ENCODE measurements at regions not wholly inside any gene's neighbourhood (a gene's known extent, or its start where the extent isn't known, plus 50 kb on each side); places are given as distances from the start of the nearest gene placed in this dataset.

DNA sequence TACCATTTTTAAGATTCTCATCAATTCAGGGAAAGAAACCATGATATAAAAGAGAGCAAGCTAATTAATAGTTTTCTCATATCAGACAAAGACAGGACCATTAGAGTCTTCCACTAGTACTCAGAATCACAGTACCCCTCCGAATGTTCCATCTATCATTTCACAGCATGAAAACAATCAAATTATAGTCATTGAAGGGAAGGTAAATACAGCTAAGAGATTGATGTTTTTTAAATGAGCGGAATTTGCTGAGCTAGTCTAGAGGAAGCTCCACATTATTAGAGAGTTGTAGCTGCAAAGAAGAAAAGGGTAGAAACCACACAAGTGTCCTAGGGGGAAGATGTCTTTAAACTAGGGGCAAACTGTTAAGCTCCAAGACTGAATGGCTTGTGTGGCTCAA lies 808.9 kb downstream of the CDH11 start:
- H3K27me3 ChIP-seq, result no peaks in the 10 kb centered on the region
- no peak overlapping the region for H3K27ac ChIP-seq
- H3K9me3 ChIP-seq, result peaks cover 0 to 9% (median 0%) of the 10 kb centered on the region in 3 donors
- DNase-seq, result no peak
- no peaks in the 10 kb centered on the region for H3K4me1 ChIP-seq
- no peak overlapping the region for H3K4me3 ChIP-seq
- no peaks in the 10 kb centered on the region for H3K36me3 ChIP-seq
- intact Hi-C loops (cut with DNase I; ENCODE audit: low total_unique reads), result no loop called here
- TF ChIP-seq, protein P1, sequence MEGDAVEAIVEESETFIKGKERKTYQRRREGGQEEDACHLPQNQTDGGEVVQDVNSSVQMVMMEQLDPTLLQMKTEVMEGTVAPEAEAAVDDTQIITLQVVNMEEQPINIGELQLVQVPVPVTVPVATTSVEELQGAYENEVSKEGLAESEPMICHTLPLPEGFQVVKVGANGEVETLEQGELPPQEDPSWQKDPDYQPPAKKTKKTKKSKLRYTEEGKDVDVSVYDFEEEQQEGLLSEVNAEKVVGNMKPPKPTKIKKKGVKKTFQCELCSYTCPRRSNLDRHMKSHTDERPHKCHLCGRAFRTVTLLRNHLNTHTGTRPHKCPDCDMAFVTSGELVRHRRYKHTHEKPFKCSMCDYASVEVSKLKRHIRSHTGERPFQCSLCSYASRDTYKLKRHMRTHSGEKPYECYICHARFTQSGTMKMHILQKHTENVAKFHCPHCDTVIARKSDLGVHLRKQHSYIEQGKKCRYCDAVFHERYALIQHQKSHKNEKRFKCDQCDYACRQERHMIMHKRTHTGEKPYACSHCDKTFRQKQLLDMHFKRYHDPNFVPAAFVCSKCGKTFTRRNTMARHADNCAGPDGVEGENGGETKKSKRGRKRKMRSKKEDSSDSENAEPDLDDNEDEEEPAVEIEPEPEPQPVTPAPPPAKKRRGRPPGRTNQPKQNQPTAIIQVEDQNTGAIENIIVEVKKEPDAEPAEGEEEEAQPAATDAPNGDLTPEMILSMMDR (IDR thresholded peaks at IDR 0.05), result no peak

DNA sequence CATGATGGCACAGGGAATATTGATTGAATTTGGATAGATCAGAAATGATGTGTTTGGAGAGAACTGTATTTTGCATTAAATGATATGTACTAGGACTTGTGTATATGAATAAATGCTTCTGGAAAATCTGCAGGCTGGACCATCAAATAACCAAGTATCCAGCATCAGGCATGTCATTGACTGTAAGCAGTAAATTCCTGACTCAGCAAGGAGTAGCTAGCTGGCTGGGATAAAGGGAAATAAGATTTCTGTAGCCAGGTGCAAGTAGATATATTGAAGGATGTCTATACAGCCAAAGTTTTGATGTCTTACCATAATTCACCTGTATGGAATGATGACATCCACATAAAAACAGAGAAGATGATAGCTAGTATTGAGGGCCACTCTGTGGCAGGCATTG lies 809.6 kb downstream of the CDH11 start:
- Histone ChIP-seq H3K27me3 (no peaks in the 10 kb centered on the region), H3K9me3 (peaks cover 0 to 9% (median 0%) of the 10 kb centered on the region in 3 donors), H3K27ac (no peak overlapping the region), H3K4me1 (no peaks in the 10 kb centered on the region), H3K4me3 (no peak overlapping the region), H3K36me3 (no peaks in the 10 kb centered on the region)
- TF ChIP-seq, protein P1 (IDR thresholded peaks at IDR 0.05), result no peak
- intact Hi-C loops (cut with DNase I; ENCODE audit: low total_unique reads), result no loop called here
- DNase-seq, result no peak

DNA sequence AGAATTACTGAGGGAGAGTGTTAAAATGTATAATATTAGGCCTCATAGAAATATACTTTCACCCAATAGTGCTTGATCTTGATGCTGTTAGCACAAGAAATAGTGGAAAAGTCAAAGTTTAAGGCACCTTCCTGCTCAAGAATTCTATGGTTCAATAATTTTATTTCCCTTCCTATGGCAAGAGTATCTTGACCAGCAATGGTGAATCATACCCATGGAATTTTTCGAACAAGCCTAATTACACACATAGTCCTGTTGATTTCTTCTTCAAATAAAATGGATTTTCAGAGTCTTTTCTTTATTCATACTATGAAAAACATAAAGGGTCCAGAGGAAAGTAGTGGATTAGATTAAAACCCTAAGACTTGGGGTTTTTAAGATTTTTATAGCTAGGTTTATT lies 810.6 kb downstream of the CDH11 start:
- intact Hi-C loops (cut with DNase I; ENCODE audit: low total_unique reads), result no loop called here
- H3K4me1 ChIP-seq, result no peaks in the 10 kb centered on the region
- no peak overlapping the region for H3K4me3 ChIP-seq
- no peaks in the 10 kb centered on the region for H3K27me3 ChIP-seq
- no peaks in the 10 kb centered on the region for H3K36me3 ChIP-seq
- peaks cover 0 to 9% (median 0%) of the 10 kb centered on the region in 3 donors for H3K9me3 ChIP-seq
- TF ChIP-seq, protein P1 (IDR thresholded peaks at IDR 0.05), result no peak
- H3K27ac ChIP-seq, result no peak overlapping the region
- no peak for DNase-seq

DNA sequence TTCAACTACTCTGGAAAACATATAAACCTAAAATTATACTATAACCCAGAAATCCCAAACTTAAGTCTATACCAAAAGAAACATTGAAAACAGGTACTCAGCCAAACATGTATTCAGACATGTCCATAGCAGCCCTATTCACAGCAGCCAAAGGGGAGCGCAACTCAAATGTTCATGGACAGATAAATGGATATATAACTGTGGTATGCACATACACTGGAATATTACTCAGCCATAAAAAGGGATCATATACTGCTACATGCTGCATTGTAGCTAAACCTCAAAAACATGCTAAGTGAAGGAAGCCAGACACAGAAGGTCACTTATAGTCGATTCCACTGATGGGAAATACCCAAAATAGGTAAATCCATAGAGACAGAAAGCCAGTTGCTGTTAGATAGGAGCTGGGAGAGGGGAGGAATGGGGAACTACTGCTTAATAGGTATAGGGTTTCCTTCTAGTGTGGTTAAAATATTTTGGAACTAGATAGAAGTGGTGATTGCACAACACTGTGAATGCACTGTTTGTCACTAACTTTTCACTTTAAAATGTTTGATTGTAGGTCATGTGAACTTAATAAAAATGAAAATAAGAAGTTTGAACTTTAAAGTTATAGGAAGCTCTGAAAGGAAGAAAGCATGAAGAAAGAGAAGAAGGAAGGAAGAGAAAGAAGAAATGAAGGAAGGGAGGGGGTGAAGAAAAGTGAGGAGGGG lies 812.3 kb downstream of the CDH11 start:
- DNase-seq, result no peak
- intact Hi-C loops (cut with DNase I; ENCODE audit: low total_unique reads), result no loop called here
- TF ChIP-seq, protein P1 (IDR thresholded peaks at IDR 0.05), result no peak
- Histone ChIP-seq H3K27me3 (no peaks in the 10 kb centered on the region), H3K4me3 (no peak overlapping the region), H3K9me3 (peaks cover 0 to 9% (median 0%) of the 10 kb centered on the region in 3 donors), H3K36me3 (no peaks in the 10 kb centered on the region), H3K27ac (no peak overlapping the region), H3K4me1 (no peaks in the 10 kb centered on the region)

DNA sequence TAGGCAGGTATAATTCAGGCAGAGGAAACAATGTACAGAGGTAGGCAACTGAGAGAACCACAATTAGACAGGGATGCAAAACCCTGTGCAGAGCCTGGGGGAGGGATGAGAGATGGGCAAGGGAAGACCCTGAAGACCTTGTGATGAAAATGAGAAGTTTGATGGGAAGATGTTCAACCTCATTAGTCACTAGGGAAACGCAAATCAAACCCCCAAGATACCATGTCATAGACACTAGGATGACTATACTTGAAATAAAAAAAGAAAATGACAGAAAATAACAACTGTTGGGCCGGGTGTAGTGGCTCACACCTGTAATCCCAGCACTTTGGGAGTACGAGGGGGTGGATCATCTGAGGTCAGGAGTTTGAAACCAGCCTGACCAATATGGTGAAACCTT lies 813.1 kb downstream of the CDH11 start:
- TF ChIP-seq, protein P1 (IDR thresholded peaks at IDR 0.05), result no peak
- H3K4me1 ChIP-seq, result no peaks in the 10 kb centered on the region
- intact Hi-C loops (cut with DNase I; ENCODE audit: low total_unique reads), result no loop called here
- no peak overlapping the region for H3K4me3 ChIP-seq
- H3K9me3 ChIP-seq, result peaks cover 0 to 9% (median 0%) of the 10 kb centered on the region in 3 donors
- H3K27ac ChIP-seq, result no peak overlapping the region
- no peaks in the 10 kb centered on the region for H3K27me3 ChIP-seq
- no peak for DNase-seq
- H3K36me3 ChIP-seq, result no peaks in the 10 kb centered on the region

Data from tibial artery (tissue), 4 donors.